GM18507 (cell line): ENCODE measurements at regions not wholly inside any gene's neighbourhood (a gene's known extent, or its start where the extent isn't known, plus 50 kb on each side); places are given as distances from the start of the nearest gene placed in this dataset.
A peak's percentile ranks its signal among the peaks of the same experiment; 100 is the strongest.

ENCODE experiments used
- DNase-seq: peaks from one replicate; pipeline ENCODE4 v3.0.0; 2011; ENCODE audit warnings: low read depth; ENCODE audit not compliant: insufficient read length; ENCODE audit errors: extremely low spot score
- FAIRE-seq: peaks from 2 replicates; lab custom pipeline; 2011; peaks lifted over from hg19 to GRCh38; lab: Jason Lieb, UNC

- no peak for FAIRE-seq
- no peak for DNase-seq
These were observed 65.8 kb upstream of the NECTIN1 start for GRCh38 chr11:119794756-119795155.

- FAIRE-seq (no peak), DNase-seq (no peak)
These were observed 65.2 kb upstream of the NECTIN1 start for GRCh38 chr11:119794141-119794665.

GRCh38 chr11:119793335-119793984 lies 64.5 kb upstream of the NECTIN1 start:
- no peak for FAIRE-seq
- no peak for DNase-seq

- no peak for FAIRE-seq
- no peak for DNase-seq
These were observed 62.7 kb upstream of the NECTIN1 start for GRCh38 chr11:119791701-119792151.

GRCh38 chr11:119791047-119791446 lies 62.0 kb upstream of the NECTIN1 start:
- DNase-seq (no peak), FAIRE-seq (no peak)

GRCh38 chr11:119790476-119790875 lies 61.5 kb upstream of the NECTIN1 start:
- DNase-seq: no peak
- FAIRE-seq: no peak

- DNase-seq (no peak), FAIRE-seq (no peak)
These were observed 60.9 kb upstream of the NECTIN1 start for GRCh38 chr11:119789766-119790407.

- FAIRE-seq (no peak), DNase-seq (no peak)
These were observed 60.0 kb upstream of the NECTIN1 start for GRCh38 chr11:119788911-119789560.

GRCh38 chr11:119788096-119788883 lies 59.3 kb upstream of the NECTIN1 start:
- no peak for DNase-seq
- FAIRE-seq: no peak

GRCh38 chr11:119787074-119787461 lies 58.1 kb upstream of the NECTIN1 start:
- no peak for DNase-seq
- no peak for FAIRE-seq

- FAIRE-seq (peak; percentile 33), DNase-seq (no peak)
These were observed 57.6 kb upstream of the NECTIN1 start for GRCh38 chr11:119786431-119787073.

- FAIRE-seq (no peak), DNase-seq (no peak)
These were observed 56.1 kb upstream of the NECTIN1 start for GRCh38 chr11:119785131-119785530.

GRCh38 chr11:119784421-119784820 lies 55.4 kb upstream of the NECTIN1 start:
- DNase-seq (no peak), FAIRE-seq (no peak)

GRCh38 chr11:119783466-119784400 lies 54.7 kb upstream of the NECTIN1 start:
- no peak for FAIRE-seq
- no peak for DNase-seq

GRCh38 chr11:119782739-119783072 lies 53.7 kb upstream of the NECTIN1 start:
- FAIRE-seq (no peak), DNase-seq (no peak)

GRCh38 chr11:119782006-119782738 lies 53.2 kb upstream of the NECTIN1 start:
- no peak for FAIRE-seq

GRCh38 chr11:119780222-119780953 lies 51.4 kb upstream of the NECTIN1 start:
- DNase-seq (no peak), FAIRE-seq (no peak)

More at GRCh38 chr11:119782006-119782738, 53.2 kb upstream of the NECTIN1 start:
- no peak for DNase-seq
